NCI-H2107 treated with DMSO at 0.1 percent for 48 hours (cell line): ENCODE measurements at regions not wholly inside any gene's neighbourhood (a gene's known extent, or its start where the extent isn't known, plus 50 kb on each side); places are given as distances from the start of the nearest gene placed in this dataset.
A peak's percentile ranks its signal among the peaks of the same experiment; 100 is the strongest.

Source experiments
- DNase-seq: peaks from one replicate; lab custom pipeline; 2025; ENCODE audit not compliant: unreplicated experiment; lab: John Stamatoyannopoulos, UW

DNA sequence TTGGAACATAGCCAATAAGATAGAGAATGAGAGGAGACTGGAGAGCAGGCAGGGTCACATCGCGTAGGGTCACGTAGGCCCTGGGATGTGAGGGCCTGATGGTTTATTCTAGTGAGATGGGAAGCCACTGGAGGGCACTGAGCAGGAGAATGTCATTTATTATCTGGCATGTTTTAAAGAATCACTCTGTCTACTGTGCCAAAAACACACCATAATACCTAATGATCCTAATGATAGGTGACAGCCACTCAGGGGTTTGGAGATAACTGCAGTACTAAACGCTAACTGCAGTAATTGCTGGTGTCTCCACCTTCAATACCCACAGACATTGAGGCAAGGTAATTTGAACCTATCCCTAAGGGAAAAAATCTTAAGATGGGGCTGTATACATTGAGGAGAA is 185.4 kb downstream of the TTLL7 start:
- no peak for DNase-seq

DNA sequence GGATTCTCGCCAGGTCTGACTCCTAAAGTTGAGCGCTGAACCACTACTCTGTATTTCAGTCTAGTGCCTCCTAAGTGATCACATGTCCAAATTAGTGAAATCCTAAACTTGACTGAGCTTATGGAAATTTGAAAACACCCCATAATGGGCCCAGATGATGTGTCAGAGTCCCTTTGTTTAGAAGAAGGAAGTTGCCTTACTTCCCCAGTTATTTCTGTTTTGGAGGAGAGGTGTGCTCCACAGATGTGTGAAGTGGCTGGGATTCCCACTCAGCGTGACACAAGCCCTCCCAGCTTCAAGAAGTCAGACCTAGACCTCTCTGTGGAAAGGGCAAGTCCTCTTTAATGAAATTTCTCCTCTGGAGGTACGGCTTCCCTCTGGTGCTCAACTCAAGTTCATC is 188.8 kb downstream of the TTLL7 start:
- DNase-seq: peak; percentile 46

DNA sequence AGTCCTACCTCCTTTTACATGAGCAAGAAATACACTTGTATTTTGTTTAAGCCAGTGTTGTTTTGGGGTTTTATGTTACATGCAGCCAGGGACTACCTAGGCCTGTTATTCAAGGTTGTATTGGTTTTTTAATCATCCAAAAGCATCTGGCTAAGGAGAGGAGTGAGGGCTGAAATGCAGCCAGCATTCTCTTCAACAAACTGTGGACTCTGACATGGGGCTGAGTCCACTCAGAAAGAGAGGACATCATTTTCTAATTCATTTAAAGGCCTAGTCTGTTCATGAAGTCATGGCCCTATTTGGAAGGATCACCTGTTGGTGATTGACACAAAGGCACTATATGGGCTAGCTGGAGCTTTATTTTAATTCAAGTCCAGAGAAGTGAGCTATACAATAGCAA is 190.4 kb downstream of the TTLL7 start:
- no peak for DNase-seq

DNA sequence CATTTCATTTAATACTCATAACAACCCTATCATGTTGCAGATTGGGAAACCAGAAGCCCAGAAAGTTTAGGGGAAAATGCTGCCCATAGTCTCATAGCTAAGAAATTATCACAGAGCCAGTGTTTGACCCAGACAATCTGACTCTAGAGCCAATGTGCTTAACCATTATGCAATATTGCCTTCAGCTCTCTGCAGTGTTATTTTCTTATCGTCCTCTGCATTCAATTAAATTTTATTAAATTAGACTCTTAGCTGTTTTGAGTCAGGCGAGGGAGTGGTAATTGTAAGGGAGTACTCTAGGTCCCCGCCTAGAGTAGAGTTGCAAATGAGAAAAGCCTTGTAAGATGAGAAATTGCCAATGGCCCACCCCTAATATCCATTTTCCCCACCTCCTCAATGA is 191.1 kb downstream of the TTLL7 start:
- no peak for DNase-seq

DNA sequence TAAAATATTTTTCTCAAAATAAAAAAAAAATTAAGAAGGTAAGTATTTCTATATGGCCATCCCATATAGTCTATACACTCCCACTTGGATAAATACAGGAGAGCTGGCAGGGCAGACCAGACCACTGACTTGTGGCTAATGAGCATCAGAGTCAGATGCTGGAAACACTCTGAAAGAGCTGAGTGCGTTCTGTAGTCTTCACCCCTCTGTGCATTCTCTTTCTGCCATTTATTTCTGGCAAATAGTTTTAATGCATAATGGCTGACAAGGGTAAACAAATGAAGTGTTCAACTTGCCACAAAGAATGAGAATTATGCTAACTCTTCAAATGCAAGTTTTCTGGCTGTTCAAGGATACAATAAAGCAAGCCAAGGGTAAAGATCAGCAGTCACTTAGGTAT is 191.7 kb downstream of the TTLL7 start:
- no peak for DNase-seq

DNA sequence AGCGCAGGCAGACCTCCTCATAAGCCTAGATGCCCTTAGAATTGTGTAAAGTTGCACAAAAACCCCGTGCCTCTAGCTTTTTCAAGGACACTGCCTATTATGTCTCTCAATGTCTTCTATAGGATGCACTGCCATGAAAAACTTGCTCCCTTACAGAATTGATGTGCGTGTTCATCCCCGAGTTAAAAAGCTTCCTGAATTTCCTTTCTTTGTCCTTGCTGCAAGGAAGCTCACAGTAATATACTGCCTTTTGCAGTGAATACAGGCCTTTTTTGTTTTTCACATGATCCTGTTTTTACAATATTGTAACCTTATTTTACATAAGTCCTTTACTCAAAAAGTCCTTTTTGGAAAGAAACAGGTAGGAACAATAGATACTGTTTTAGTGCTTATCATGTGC is 193.0 kb downstream of the TTLL7 start:
- no peak for DNase-seq

DNA sequence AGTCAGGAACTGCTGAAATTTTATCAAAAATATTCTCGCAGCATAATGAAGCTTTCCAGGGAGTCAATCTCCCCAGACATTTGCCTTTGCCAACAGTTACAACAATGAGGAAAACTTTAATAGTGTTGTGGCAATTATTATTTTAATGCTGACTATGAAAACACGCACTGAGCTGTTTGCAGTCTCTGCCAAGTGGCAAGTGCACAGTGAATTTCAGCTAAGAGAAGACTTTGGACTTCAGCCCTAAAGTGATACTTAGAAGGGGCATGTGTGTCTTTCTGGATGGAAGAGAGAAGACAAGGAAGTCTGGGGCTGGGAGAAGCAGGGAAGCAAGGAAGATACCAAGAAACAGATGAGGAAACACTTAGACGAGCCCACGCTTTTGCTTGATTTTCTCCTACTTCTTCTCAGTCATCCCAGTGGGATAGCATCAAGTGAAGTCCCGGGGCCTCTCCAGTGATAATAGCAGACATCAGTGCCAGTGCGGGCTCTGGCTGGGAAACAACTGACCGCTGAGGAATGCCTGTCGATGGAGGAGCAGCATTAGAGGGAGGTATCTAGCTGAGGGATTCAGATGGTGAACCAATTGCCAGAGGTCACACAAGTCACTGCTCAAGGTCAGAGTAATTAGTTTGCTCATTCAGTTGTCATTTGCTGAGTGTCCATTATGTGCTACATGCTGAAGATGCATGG is 196.3 kb downstream of the TTLL7 start:
- no peak for DNase-seq

DNA sequence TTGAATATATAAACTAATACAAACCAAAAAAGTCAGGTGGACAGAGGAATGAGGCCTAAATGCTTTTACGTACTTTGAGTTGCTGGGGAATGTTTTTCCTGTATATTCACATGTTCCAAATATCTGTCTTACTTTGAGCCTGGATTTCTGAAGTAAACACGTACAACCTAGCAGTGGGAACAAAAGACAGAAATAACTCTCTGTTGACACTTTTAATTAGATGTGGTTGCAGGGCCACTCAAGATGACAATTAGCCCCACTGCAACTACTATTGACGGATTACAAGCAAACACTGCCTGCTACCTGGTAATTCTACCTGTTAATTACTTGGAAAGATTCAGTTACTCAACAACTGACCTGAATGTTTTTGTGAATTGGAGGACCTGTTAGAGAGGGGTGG is 196.9 kb downstream of the TTLL7 start:
- peak; percentile 83 for DNase-seq

DNA sequence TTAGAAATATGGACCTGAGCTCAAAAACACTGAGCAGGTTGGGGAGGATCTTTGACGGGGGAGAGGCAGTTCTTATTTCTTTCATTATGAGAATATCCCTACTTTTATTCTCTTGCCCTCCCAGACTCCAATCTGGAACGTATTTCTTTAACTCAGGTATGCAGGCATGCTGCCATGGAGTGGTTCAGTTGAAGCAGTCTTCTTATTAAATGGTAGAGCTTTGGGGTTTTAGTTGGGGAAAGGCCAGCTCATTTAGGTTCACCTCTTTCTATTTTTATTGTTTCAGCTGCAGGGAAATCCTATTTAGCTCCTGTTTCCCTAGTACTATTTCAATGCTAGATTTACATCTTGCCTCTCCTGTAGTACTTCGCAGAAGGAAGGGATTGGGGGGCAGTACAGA is 198.9 kb downstream of the TTLL7 start:
- no peak for DNase-seq

DNA sequence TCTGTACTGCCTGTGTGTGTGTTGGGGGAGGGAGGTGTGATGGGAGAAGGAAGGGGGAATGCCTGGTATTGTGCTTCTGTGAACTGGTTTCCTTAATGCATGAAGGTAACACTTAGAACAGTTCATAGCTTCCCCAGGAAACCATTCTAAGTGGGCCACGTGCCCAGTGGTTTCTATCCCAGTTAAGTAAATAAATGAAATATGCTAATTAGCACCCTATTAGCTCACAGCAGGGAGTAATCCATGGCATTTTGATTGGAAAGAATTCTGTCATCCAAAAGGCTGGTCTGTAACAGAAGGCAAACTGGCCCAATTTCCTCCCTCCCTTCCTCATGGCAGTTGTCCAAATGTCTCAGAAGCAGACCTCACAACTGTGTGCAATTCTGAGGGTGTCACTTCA is 199.3 kb downstream of the TTLL7 start:
- DNase-seq: no peak

DNA sequence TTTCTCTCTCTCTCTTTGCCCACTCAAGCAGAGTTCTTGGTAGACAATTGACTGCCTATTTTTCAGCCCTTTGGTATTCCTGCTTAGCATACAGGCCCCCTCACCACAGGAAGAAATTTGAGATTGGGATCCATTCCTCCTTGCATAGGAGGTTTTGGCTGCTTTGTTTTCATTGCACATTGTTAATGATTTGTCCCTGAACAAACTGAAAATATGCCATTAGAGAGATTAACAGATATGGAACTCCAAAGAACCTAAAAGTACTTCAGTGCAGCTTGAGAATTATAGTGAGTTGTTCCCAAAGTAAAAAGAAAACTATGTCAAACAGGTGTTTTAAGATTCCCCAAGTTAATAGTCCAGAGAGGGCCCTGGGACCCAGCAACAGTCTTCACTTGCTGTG is 200.0 kb downstream of the TTLL7 start:
- no peak for DNase-seq

DNA sequence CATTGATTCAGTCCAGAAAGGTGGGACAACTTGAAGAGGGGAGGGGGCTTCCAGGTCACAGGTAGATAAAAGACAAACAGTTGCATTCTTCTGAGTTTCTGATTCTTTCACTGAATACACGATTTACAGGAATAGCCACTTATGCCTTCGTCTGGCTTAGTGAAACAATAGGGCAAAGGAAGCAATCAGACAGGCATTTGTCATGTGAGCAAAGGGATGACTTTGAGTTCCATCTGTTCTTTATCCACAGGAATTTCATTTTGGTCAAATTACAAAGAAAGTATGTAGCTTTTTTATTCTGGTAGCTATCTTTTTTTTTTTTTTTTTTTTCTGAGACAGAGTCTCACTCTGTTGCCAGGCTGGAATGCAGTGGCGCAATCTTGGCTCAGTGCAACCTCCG is 202.5 kb downstream of the TTLL7 start:
- DNase-seq: no peak

DNA sequence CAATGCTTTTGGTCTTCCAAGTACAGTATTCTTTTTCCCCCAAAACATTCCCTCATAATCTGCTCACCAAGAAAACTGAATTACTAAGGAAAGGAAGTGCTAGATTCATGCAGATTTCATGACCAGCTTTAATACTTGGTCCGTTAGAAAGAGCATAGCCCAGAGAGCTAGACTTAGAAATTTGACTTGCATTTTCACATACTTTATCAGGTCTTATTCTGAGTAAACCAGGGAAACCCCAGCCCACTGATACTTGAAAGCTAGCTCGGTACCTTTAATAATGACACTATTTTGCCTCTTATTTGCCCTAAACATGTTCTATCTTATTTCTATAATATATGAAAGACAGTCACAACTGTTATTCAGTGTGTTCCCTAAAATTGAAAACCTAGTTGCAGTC is 204.5 kb downstream of the TTLL7 start:
- DNase-seq: no peak

DNA sequence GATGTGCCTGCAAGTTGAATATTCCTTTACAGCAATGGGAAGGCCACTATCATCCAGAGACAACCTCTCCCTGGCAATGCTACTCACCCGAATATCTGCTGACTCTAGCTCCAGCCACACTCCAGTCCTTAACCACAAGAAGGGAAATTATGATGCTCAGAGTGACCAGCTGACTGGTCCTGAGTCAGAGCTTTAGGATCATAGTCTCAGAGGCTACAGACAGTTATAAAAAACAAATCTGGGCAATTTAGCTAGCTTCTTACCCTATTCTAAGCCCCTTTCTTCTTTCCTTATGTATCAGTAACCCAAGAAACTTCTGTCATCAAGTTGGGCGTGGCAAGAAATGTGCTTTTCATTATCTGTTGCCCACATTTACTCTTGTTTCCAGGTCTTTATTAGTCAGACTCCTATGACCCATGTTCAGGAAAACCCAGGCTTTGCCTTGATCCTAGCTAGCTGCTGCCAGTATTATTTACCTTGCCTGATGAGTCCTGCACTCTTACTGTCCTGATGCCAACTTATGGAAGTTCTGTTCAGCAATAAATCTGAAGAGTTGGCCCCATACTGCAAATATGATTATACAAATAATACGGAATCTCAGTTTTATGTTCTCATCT is 207.0 kb downstream of the TTLL7 start:
- no peak for DNase-seq

DNA sequence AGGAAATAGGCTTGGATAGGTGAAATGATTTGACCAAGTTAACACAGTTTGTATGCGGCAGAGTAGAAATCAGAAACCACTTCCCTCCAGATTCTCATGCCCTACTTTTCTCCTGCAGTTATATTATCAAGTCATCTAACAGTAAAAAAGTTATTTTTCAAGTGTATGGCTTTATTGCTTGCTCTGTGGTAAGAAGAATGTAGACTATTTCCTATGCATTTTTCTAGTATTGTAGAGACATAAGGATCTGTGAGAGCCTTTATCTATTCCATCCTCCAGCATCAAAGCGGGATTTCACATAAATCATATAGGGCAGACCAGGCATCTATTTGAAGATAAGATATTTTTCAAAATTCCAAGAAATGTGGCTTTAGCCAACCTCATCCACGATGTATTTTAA is 208.5 kb downstream of the TTLL7 start:
- DNase-seq: no peak

DNA sequence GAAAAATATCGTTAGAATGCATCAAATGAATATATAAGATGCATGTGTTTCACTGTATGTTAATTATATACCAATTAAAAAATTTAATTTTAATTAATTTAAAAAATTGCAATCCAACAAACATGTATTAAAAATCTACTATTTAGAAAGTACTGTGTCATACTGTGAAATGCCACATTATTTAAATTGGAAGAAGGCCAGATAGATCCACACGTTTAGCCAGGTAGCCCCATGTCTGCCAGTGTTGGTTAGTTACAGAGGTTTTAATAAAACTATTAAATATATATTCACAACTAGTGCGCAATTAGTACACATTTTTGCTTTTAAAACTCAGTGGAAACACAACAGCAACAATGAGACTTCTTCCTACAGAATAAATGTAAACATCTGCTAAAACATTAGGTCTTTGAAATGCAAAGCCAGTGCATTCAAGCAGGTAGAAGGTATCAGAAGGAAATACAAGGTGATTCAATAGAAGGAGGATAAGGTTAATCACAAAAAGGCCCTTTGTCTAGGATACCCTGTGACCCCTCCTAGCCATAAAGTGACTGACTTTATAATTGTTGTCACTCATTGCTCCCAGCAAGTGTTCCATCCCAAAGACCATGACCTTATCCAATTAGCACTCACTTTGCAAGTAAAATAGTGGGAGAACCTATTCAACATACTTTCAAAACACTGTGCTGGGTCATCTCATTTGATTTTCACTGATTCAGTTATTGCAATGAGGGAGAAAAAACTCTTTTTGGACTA is 211.5 kb downstream of the TTLL7 start:
- DNase-seq: no peak

DNA sequence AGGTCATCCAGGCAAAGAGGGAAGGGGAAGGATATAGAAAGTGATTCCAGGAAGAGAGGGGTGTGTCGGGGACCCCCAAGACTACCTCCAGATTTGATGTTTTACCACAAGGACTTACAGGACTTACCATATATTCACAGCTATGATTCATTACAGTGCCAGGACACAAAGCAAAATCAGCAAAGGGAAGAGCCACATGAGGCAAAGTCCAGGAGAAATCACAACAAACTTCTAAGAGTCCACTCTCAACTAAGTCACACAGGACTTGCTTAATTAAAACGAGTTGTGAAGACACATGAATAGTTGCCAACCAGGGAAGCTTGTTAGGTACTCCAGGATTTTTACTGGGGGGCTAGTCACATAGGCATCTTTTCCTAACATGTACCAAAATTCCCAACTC is 217.3 kb downstream of the TTLL7 start:
- no peak for DNase-seq

DNA sequence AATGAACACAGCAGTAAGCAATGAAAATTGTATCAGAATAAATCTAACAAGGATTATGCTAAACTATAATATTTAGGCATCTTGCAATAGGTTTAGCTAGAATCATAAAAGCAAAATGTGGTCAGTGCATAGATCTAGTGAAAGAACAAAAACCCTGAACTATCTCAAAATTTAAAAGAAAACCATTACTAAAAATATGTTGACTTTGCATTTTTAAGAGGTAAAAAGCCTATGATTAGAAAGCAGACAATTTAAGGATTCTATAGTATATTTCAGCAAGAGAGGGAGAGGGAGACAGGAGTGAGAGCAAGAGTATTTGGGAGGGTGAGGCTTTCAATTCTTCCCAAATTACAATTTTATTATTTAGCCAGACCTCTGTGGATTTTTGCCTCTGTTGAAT is 219.4 kb downstream of the TTLL7 start:
- DNase-seq: no peak

DNA sequence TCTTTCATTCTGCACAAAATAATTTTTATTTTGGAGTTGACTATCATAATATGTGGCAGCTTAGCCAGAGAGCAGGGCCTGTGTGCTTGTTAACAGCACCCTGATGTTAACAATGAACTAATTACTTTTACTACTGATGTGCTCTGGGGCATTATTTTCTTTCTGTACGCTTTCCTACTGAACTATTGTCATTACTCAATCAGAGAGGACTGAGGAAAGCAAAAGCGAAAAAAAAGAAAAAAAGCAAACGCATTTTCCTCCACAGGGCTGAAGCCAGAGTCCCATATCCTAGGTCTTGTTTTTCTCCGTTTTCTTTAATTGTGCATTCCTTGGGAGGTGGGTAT is 221.2 kb downstream of the TTLL7 start:
- no peak for DNase-seq

DNA sequence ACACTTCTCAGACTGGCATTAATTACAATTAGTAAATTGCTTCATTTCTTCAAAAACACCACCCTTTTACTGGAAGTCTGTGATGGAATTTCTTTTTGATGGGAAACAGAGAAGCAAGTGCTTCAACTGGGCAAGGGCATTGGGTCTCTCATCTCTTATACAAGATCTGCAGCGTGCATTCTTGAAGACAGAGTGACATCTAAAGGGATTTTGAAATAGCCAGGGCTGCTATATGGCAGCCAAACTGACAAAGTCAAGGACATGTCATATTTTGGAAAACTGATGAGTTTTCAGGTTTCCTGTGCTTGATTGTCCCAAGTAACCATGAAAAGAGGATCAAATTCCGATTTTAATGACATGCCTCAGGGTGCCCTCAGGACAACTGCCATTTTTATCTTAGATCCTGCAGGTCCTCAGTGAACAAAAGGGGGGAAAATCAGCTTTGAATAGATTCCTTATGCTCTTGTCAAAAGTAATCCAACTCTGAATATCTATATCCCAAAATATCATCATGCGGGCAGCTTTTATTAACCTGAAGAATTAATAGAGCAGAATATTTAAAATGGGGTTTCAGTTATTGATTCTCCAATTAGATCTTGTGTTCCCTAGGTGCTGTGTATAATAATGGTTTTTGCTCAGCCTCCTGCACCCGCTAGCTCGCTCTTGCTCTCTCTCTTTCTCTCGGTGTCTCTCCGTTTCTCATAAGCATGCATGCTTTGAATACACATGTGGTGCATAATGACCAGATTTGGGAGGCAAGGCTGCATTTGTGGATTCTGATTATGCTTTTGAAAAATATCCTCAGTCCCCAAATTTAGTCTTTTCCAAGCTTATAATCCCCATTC is 221.8 kb downstream of the TTLL7 start:
- DNase-seq: no peak

DNA sequence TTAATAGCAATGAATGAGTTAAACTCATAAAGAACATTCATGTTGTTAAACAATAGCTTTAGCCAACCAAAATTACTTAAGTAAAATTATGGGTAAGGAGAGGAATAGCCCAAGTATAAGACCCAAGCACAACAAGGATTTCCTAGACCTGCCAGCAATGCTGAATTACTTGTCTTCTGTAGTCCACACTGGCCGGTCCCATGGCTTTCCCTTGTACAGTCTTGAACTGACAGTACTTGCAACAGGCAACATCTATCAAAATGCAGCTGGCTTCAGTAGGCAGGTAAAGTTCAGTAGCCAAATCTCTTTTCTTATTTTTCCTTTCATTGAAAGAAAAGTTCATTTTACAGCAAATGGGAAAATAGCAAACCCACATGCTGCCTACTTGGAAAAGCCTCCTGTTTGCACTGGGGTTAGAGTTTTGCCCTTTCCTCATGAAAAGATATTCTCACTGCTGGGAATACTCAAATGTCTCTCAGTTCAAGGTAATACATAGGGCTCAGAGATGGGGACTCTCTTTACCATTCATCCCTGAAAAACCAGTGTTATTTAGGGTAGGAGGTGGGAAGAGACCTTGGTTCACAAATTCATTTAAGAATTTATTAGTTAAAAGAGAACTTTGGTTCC is 222.8 kb downstream of the TTLL7 start:
- no peak for DNase-seq
